RWPE2 (cell line): ENCODE measurements at regions not wholly inside any gene's neighbourhood (a gene's known extent, or its start where the extent isn't known, plus 50 kb on each side); places are given as distances from the start of the nearest gene placed in this dataset.

Experiments used
- ATAC-seq: fragments of 200-7000 bp; cut with Tn5 transposase; 3 replicates; pipeline ENCODE4 v1.9.1; 2021; ENCODE audit warnings: low read depth
- DNase-seq: peaks from one replicate; pipeline ENCODE4 v3.0.0-alpha.2; 2020; ENCODE audit warnings: low spot score
- H3K27ac ChIP-seq: fragments of 450-650 bp; 2 replicates; pipeline ENCODE4 v1.5.1; 2017; ENCODE audit warnings: mild to moderate bottlenecking; ENCODE audit not compliant: poor library complexity, severe bottlenecking
- H3K27me3 ChIP-seq: fragments of 250-450 bp; sonication (Bioruptor Pico); 2 replicates; pipeline ENCODE4 v1.5.1; 2021; ENCODE audit warnings: mild to moderate bottlenecking, moderate library complexity; ENCODE audit not compliant: insufficient read depth, poor library complexity, severe bottlenecking
- H3K36me3 ChIP-seq: fragments of 250-450 bp; sonication (Bioruptor Pico); 2 replicates; pipeline ENCODE4 v1.5.1; 2020; ENCODE audit warnings: low read depth, mild to moderate bottlenecking, moderate library complexity
- H3K4me1 ChIP-seq: fragments of 250-450 bp; sonication (Bioruptor Pico); 2 replicates; pipeline ENCODE4 v1.5.1; 2021; ENCODE audit warnings: mild to moderate bottlenecking, moderate library complexity; ENCODE audit not compliant: insufficient read depth, poor library complexity, severe bottlenecking
- H3K4me3 ChIP-seq: fragments of 250-450 bp; sonication (Bioruptor Pico); 2 replicates; pipeline ENCODE4 v1.5.1; 2021; ENCODE audit warnings: mild to moderate bottlenecking, moderate library complexity; ENCODE audit not compliant: severe bottlenecking
- H3K9me3 ChIP-seq: fragments of 250-450 bp; sonication (Bioruptor Pico); 2 replicates; pipeline ENCODE4 v1.5.1; 2021; ENCODE audit warnings: mild to moderate bottlenecking, moderate library complexity; ENCODE audit not compliant: severe bottlenecking
- CTCF ChIP-seq: fragments of 450-650 bp; IDR thresholded peaks from one replicate; pipeline ENCODE4 v1.5.1; 2017; ENCODE audit warnings: mild to moderate bottlenecking, moderate library complexity; ENCODE audit not compliant: poor library complexity, severe bottlenecking

DNA sequence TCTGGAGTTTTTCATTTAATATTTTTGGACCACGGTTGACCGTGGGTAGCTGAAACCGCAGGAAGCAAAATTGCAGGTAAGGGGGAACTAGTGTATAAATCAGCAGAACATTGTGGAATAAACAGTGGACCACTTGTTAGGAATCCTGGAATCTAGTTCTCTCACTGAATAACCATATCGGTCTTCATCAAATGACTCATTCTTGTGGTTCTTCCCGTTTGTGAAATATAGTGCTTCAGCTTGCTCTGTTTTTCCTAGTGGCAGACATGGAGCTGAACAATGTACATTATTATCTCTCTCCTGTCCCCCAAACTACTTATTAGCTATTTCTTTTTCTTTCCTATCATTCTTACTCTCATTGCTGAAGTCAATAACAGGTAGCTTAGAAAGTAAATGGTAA is 61.9 kb downstream of the HSPA13 start:
- no peak overlapping the region for H3K27ac ChIP-seq
- no peak for DNase-seq
- no peaks in the 10 kb centered on the region for H3K4me1 ChIP-seq
- no peaks in the 10 kb centered on the region for H3K36me3 ChIP-seq
- TF ChIP-seq CTCF, result no peak
- ATAC-seq, result peak; percentile 75
- no peak overlapping the region for H3K4me3 ChIP-seq
- no peaks in the 10 kb centered on the region for H3K27me3 ChIP-seq
- no peaks in the 10 kb centered on the region for H3K9me3 ChIP-seq

- no peaks in the 10 kb centered on the region for H3K36me3 ChIP-seq
- DNase-seq (no peak), ATAC-seq (no peak)
- no peaks in the 10 kb centered on the region for H3K27me3 ChIP-seq
- no peaks in the 10 kb centered on the region for H3K4me1 ChIP-seq
- no peak overlapping the region for H3K4me3 ChIP-seq
- no peak overlapping the region for H3K27ac ChIP-seq
- no peak for TF ChIP-seq CTCF
- H3K9me3 ChIP-seq, result no peaks in the 10 kb centered on the region
These were observed 63.1 kb downstream of the HSPA13 start for GRCh38 chr21:14319805-14320204.

DNA sequence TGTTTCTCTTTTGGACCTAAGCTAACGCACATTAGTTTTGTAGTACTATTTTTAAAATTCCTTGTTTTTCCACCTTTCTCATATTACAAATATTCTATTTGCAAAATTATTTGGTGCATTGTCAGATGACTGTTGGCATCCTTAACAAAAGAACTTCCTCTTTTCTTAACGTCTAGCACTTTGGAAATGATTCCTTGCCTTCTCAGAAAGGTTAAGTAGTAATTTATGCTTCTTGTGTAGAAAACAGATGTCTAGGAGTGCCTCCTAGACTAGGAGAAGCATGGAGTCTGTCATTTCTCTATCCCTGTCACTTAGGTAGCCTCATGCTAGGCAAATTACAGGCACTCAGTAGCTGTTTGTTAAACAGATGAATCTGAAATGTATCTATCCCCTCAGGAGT is 64.4 kb downstream of the HSPA13 start:
- ATAC-seq, result no peak
- TF ChIP-seq CTCF, result no peak

DNA sequence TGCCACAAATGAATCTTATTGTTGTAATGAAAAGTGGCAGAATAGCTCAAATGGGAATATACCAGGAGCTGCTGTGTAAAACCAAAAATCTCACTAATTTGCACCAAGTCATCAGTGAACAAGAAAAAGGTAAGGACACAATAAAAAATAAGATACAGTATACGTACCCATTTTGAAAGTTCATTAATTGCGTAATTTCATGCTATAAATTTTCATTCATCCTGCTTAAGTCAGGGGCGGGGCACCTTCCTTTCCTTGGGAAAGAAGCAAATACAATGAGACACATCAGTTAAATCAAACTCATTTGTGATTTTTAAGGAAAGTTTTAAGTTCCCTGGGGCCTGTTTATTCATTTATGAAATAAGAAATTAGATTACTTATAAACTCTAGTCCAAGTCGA is 65.4 kb downstream of the HSPA13 start:
- Histone ChIP-seq H3K4me1 (no peaks in the 10 kb centered on the region), H3K9me3 (no peaks in the 10 kb centered on the region), H3K27me3 (no peaks in the 10 kb centered on the region), H3K4me3 (no peak overlapping the region), H3K27ac (no peak overlapping the region), H3K36me3 (no peaks in the 10 kb centered on the region)
- no peak for TF ChIP-seq CTCF
- ATAC-seq, result no peak
- no peak for DNase-seq

More for the DNA sequence above, 64.4 kb downstream of the HSPA13 start:
- DNase-seq, result no peak
- Histone ChIP-seq H3K4me1 (no peaks in the 10 kb centered on the region), H3K27me3 (no peaks in the 10 kb centered on the region), H3K36me3 (no peaks in the 10 kb centered on the region), H3K27ac (no peak overlapping the region), H3K4me3 (no peak overlapping the region), H3K9me3 (no peaks in the 10 kb centered on the region)

DNA sequence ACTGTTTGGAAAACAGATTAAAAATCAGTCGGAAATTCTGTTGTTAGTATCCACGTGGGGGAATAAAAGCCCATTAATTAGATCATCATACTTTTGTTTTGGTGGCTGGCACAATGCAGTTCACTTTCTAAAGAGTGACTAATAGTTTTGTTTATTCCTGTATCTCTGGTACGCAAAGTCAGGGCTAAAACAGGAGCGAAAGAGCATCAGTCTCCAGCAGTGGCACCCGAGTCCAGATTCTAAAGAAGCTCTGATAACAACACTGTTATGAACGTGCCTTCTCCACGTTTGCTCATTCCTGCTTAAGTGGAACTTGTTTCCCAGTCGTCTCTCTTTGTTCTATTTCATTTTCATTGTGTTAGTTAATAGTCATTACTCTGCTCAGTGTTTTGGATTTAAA is 69.6 kb downstream of the HSPA13 start:
- Histone ChIP-seq H3K27me3 (no peaks in the 10 kb centered on the region), H3K4me3 (no peak overlapping the region), H3K4me1 (no peaks in the 10 kb centered on the region), H3K9me3 (no peaks in the 10 kb centered on the region), H3K27ac (no peak overlapping the region), H3K36me3 (no peaks in the 10 kb centered on the region)
- ATAC-seq (no peak), DNase-seq (no peak)
- TF ChIP-seq CTCF, result no peak
